GM18951 (cell line): ENCODE measurements at regions not wholly inside any gene's neighbourhood (a gene's known extent, or its start where the extent isn't known, plus 50 kb on each side); places are given as distances from the start of the nearest gene placed in this dataset.

Experiments
- POLR2A ChIP-seq: IDR thresholded peaks from 4 replicates; pipeline ENCODE4 v1.6.1; 2011; ENCODE audit warnings: mild to moderate bottlenecking; ENCODE audit not compliant: insufficient read length, insufficient read depth; ENCODE audit errors: extremely low read depth
- in situ Hi-C: fragments of 300-500 bp; cut with MboI; formaldehyde crosslinking; loops from one replicate; pipeline ENCODE4 v1.12.0; 2022; ENCODE audit warnings: low sequenced_read_pairs, mixed read lengths, inconsistent platforms; ENCODE audit not compliant: unreplicated experiment

GRCh38 chr6:134458857-134459657, 141.1 kb upstream of the SGK1 start:
- in situ Hi-C loops: no loop called here

GRCh38 chr6:134457941-134458340, 140.0 kb upstream of the SGK1 start:
- TF ChIP-seq POLR2A: no peak
- in situ Hi-C loops: no loop called here

More at GRCh38 chr6:134458857-134459657, 141.1 kb upstream of the SGK1 start:
- TF ChIP-seq POLR2A: no peak

- TF ChIP-seq POLR2A: no peak
- in situ Hi-C loops: no loop called here
These were observed 138.3 kb upstream of the SGK1 start for GRCh38 chr6:134456226-134456625.

GRCh38 chr6:134455319-134455718, 137.4 kb upstream of the SGK1 start:
- in situ Hi-C loops: no loop called here
- TF ChIP-seq POLR2A: no peak

- in situ Hi-C loops: no loop called here
- no peak for TF ChIP-seq POLR2A
These were observed 136.9 kb upstream of the SGK1 start for GRCh38 chr6:134454794-134455193.

GRCh38 chr6:134453792-134454510, 136.0 kb upstream of the SGK1 start:
- in situ Hi-C loops: no loop called here
- TF ChIP-seq POLR2A: no peak

GRCh38 chr6:134452906-134453305, 135.0 kb upstream of the SGK1 start:
- no peak for TF ChIP-seq POLR2A

GRCh38 chr6:134451529-134451928, 133.6 kb upstream of the SGK1 start:
- TF ChIP-seq POLR2A: no peak
- in situ Hi-C loops: no loop called here

More at GRCh38 chr6:134452906-134453305, 135.0 kb upstream of the SGK1 start:
- in situ Hi-C loops: no loop called here

- in situ Hi-C loops: no loop called here
These were observed 131.9 kb upstream of the SGK1 start for GRCh38 chr6:134449781-134450180.

GRCh38 chr6:134449004-134449403, 131.1 kb upstream of the SGK1 start:
- in situ Hi-C loops: no loop called here
- TF ChIP-seq POLR2A: no peak

More at GRCh38 chr6:134449781-134450180, 131.9 kb upstream of the SGK1 start:
- TF ChIP-seq POLR2A: no peak

- in situ Hi-C loops: no loop called here
These were observed 130.0 kb upstream of the SGK1 start for GRCh38 chr6:134447883-134448387.

GRCh38 chr6:134447423-134447822, 129.5 kb upstream of the SGK1 start:
- no peak for TF ChIP-seq POLR2A
- in situ Hi-C loops: no loop called here

More at GRCh38 chr6:134447883-134448387, 130.0 kb upstream of the SGK1 start:
- no peak for TF ChIP-seq POLR2A

- in situ Hi-C loops: no loop called here
- no peak for TF ChIP-seq POLR2A
These were observed 129.0 kb upstream of the SGK1 start for GRCh38 chr6:134446896-134447295.
